Stomach (tissue), 8 donors: ENCODE measurements at regions not wholly inside any gene's neighbourhood (a gene's known extent, or its start where the extent isn't known, plus 50 kb on each side); places are given as distances from the start of the nearest gene placed in this dataset.
"Not testable (repeated sequence)": the region's sequence is repeated elsewhere in the genome, so short reads cannot be mapped to it uniquely, and the experiment has no call there.

Experiments
- DNase-seq, 2 donors: peaks; one replicate each; pipeline versions ENCODE4 v3.0.0 to v3.0.0-alpha.2; 2013 to 2019
- H3K27ac ChIP-seq, 5 donors: fragments of 200-600 bp in 4 of 5; sonication (generic) in 4 of 5; one replicate each; pipeline ENCODE4 v1.5.1; 2013 to 2019; ENCODE audit warnings: mild to moderate bottlenecking in 1 of 5, moderate library complexity in 1 of 5
- H3K27me3 ChIP-seq, 3 donors: fragments of 200-600 bp; sonication (generic); one replicate each; pipeline ENCODE4 v1.5.1; 2017 to 2019; ENCODE audit warnings: mixed run types in 1 of 3
- H3K36me3 ChIP-seq, 4 donors: fragments of 200-600 bp; sonication (generic); 1 replicate in 3 of 4; 2 replicates in 1 of 4; pipeline ENCODE4 v1.5.1; 2016 to 2019
- H3K4me1 ChIP-seq, 4 donors: fragments of 200-600 bp; sonication (generic); one replicate each; pipeline ENCODE4 v1.5.1; 2016 to 2019
- H3K4me3 ChIP-seq, 4 donors: fragments of 200-600 bp; sonication (generic) in 3 of 4; one replicate each; pipeline ENCODE4 v1.5.1; 2016 to 2019; ENCODE audit warnings: mild to moderate bottlenecking in 1 of 4
- H3K9me3 ChIP-seq, 4 donors: fragments of 200-600 bp; sonication (generic); one replicate each; pipeline ENCODE4 v1.5.1; 2016 to 2019
- EP300 ChIP-seq: sonication (generic); formaldehyde crosslinking; IDR thresholded peaks from one replicate; pipeline ENCODE4 v1.6.1; 2017; ENCODE audit warnings: antibody characterized with exemption
- POLR2A ChIP-seq, 4 donors: fragments of 450-650 bp; IDR thresholded peaks; one replicate each; pipeline ENCODE4 v1.6.1; 2016; ENCODE audit warnings: antibody characterized with exemption in 4 of 4, control low read depth in 2 of 4, mild to moderate bottlenecking in 1 of 4, moderate library complexity in 1 of 4
- POLR2AphosphoS5 ChIP-seq, 3 donors: sonication (generic); formaldehyde crosslinking; IDR thresholded peaks; one replicate each; pipeline ENCODE4 v1.6.1; 2016; ENCODE audit warnings: antibody characterized with exemption in 3 of 3
- WGBS, 5 donors: extraction: QIAGEN DNeasy Blood & Tissue Kit in 3 of 5; methylation state at CpG; one replicate each; pipeline versions ENCODE4 v1.1.5 to v1.1.7; 2013 to 2018; 5-methylcytosine and 5-hydroxymethylcytosine counted together
- intact Hi-C: fragments of 100-400 bp; cut with DNase I; formaldehyde crosslinking; loops from one replicate; pipeline ENCODE4 v1.15.1; 2023; ENCODE audit warnings: low total_unique reads
- TF ChIP-seq, protein P1 (sequence below), 7 experiments: fragments of 450-650 bp in 4 of 7; fragments of 200-600 bp in 3 of 7; sonication (generic) in 3 of 7; IDR thresholded peaks; one replicate each; pipeline ENCODE4 v1.5.1; 2016 to 2019; ENCODE audit warnings: antibody characterized with exemption in 7 of 7, control low read depth in 2 of 7, mild to moderate bottlenecking in 1 of 7
- donor health status: healthy with polysubstance abuse.
- donor health status: Bipolar disorder and iron deficiency.
- donor health status: healthy.

DNA sequence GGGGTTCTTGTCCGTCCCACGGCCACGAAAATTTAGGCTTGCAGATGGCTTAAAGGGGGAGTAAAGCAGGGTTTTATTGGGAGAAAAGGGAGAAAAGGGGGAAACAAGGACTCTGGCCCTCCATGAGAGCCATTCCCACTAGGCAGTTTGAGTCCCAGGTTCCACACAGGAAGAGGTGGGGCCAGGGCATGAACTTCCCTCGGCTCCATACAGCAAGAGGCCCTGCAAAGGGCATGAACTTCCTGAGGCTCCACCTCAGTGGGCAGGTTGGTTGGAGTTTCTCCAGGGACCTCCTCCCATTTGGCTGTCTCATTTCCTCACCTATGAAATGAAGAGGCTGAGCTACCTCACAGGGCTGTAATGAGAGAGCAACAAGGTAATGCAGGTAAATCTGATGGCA lies 229.7 kb downstream of the MAT2B start:
- H3K9me3 ChIP-seq = no peaks in the 10 kb centered on the region
- H3K4me3 ChIP-seq = no peak overlapping the region
- H3K36me3 ChIP-seq = no peaks in the 10 kb centered on the region
- WGBS, 5 donors = 68 to 81% (median 75%) methylated on average over 4 of the region's 4 CpGs
- no peak for DNase-seq
- intact Hi-C loops = no loop called here
- TF ChIP-seq, protein P1, sequence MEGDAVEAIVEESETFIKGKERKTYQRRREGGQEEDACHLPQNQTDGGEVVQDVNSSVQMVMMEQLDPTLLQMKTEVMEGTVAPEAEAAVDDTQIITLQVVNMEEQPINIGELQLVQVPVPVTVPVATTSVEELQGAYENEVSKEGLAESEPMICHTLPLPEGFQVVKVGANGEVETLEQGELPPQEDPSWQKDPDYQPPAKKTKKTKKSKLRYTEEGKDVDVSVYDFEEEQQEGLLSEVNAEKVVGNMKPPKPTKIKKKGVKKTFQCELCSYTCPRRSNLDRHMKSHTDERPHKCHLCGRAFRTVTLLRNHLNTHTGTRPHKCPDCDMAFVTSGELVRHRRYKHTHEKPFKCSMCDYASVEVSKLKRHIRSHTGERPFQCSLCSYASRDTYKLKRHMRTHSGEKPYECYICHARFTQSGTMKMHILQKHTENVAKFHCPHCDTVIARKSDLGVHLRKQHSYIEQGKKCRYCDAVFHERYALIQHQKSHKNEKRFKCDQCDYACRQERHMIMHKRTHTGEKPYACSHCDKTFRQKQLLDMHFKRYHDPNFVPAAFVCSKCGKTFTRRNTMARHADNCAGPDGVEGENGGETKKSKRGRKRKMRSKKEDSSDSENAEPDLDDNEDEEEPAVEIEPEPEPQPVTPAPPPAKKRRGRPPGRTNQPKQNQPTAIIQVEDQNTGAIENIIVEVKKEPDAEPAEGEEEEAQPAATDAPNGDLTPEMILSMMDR (IDR thresholded peaks at IDR 0.05) = no peak
- no peak for TF ChIP-seq POLR2A (IDR thresholded peaks at IDR 0.05)
- no peak for TF ChIP-seq EP300
- TF ChIP-seq POLR2AphosphoS5 (IDR thresholded peaks at IDR 0.05) = no peak
- H3K4me1 ChIP-seq = no peaks in the 10 kb centered on the region
- H3K27me3 ChIP-seq = no peaks in the 10 kb centered on the region
- no peak overlapping the region for H3K27ac ChIP-seq

DNA sequence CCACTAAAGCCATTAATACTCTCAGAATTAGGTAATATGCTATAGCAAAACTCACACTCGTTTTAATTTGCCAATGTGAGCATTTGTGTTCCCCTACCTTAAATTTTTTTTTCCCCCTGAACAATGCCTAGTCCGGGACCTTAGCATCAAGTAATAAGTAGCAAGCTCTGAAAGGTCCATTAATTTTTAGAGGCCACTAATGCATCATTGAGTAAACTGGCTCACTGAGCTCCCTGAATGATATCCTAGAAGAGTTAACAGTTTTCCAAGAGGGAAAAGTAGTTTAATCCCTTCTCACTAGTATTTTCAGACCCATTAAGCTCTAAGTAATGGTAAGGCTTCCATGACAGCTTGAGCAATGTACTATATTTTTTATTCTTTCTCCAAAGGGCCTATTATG lies 242.2 kb downstream of the MAT2B start:
- DNase-seq = no peak

DNA sequence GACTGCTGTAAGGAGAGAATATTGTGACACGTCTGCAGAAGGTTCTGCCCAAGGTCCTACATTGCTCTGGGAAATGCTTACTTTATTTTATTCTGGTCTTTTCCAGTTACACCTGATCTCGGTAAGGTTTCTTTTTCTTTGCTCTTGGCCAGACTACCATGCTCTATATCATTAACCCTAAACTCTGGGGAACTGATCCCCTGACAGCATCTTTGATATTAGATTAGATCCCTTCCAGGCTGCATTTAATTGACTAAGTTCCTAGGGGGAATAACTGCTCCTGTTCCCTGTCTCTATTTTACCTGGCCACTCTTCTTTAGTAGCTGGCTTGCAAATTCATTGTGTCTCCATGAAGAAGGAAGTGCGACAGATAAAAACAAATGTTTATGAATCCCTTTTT lies 243.5 kb downstream of the MAT2B start:
- Histone ChIP-seq H3K36me3 (no peaks in the 10 kb centered on the region), H3K4me3 (no peak overlapping the region), H3K27me3 (no peaks in the 10 kb centered on the region), H3K4me1 (no peaks in the 10 kb centered on the region), H3K27ac (no peak overlapping the region), H3K9me3 (peaks cover 0 to 9% (median 0%) of the 10 kb centered on the region in 4 donors)
- 73 to 80% (median 76%) methylated on average over 3 of the region's 3 CpGs for WGBS, 5 donors
- intact Hi-C loops = no loop called here
- no peak for TF ChIP-seq POLR2AphosphoS5 (IDR thresholded peaks at IDR 0.05)
- TF ChIP-seq, protein P1 (IDR thresholded peaks at IDR 0.05) = no peak
- no peak for TF ChIP-seq POLR2A (IDR thresholded peaks at IDR 0.05)
- TF ChIP-seq EP300 = no peak
- DNase-seq = no peak

More for the DNA sequence above, 242.2 kb downstream of the MAT2B start:
- no peak for TF ChIP-seq POLR2A (IDR thresholded peaks at IDR 0.05)
- no peak for TF ChIP-seq POLR2AphosphoS5 (IDR thresholded peaks at IDR 0.05)
- TF ChIP-seq, protein P1 (IDR thresholded peaks at IDR 0.05) = no peak
- TF ChIP-seq EP300 = no peak
- 40 to 75% (median 62%) methylated on average over 2 of the region's 2 CpGs for WGBS, 5 donors
- Histone ChIP-seq H3K27ac (no peak overlapping the region), H3K36me3 (no peaks in the 10 kb centered on the region), H3K4me1 (no peaks in the 10 kb centered on the region), H3K27me3 (no peaks in the 10 kb centered on the region), H3K4me3 (no peak overlapping the region), H3K9me3 (peaks cover 0 to 9% (median 0%) of the 10 kb centered on the region in 4 donors)
- intact Hi-C loops = no loop called here

DNA sequence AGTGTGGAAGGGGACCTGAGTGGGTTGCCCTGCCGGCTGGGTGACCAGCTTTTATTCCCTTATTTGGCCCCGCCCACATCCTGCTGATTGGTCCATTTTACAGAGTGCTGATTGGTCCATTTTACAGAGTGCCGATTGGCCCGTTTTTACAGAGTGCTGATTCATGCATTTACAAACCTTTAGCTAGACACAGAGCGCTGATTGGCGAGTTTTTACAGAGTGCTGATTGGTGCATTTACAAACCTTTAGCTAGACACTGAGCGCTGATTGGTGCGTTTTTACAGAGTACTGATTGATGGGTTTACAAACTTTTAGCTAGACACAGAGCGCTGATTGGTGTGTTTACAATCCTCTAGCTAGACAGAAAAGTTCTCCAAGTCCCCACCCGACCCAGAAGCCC lies 245.0 kb downstream of the MAT2B start:
- H3K36me3 ChIP-seq, H3K27me3 ChIP-seq, H3K27ac ChIP-seq, H3K4me3 ChIP-seq, H3K9me3 ChIP-seq, intact Hi-C loops, DNase-seq, H3K4me1 ChIP-seq: not testable (repeated sequence)
- 73 to 91% (median 87%) methylated on average over 10 of the region's 10 CpGs for WGBS, 5 donors

DNA sequence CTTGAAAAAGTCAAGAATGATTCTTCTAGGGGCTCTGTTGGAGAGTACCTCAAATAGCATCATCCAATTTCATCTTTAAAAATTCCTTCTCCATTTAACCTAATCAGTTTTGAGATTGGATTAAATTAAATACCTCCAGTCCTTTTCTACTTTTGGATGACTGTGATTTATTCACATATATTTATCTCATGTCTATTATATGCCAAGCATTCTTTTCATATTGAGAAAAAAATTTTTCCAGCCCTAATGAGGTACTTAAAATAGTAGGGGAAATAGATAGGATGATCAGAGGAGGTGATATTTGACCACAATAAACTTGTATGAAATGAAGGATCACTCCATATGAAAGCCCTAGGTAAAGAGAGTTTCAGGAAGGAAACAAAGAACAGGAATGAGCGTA lies 250.1 kb downstream of the MAT2B start:
- no peaks in the 10 kb centered on the region for H3K36me3 ChIP-seq
- no peaks in the 10 kb centered on the region for H3K27me3 ChIP-seq
- H3K27ac ChIP-seq = no peak overlapping the region
- intact Hi-C loops = no loop called here
- H3K4me3 ChIP-seq = no peak overlapping the region
- no peaks in the 10 kb centered on the region for H3K4me1 ChIP-seq
- peaks cover 0 to 4% (median 0%) of the 10 kb centered on the region in 4 donors for H3K9me3 ChIP-seq
- WGBS, 5 donors = 80 to 90% (median 87%) methylated on average over 1 of the region's 1 CpG
- TF ChIP-seq, protein P1 (IDR thresholded peaks at IDR 0.05) = no peak
- TF ChIP-seq POLR2A (IDR thresholded peaks at IDR 0.05) (no peak), POLR2AphosphoS5 (IDR thresholded peaks at IDR 0.05) (no peak), EP300 (no peak)
- DNase-seq = no peak
